ENCODE measurements at regions not wholly inside any gene's neighbourhood (a gene's known extent, or its start where the extent isn't known, plus 50 kb on each side); places are given as distances from the start of the nearest gene placed in this dataset.

DNA sequence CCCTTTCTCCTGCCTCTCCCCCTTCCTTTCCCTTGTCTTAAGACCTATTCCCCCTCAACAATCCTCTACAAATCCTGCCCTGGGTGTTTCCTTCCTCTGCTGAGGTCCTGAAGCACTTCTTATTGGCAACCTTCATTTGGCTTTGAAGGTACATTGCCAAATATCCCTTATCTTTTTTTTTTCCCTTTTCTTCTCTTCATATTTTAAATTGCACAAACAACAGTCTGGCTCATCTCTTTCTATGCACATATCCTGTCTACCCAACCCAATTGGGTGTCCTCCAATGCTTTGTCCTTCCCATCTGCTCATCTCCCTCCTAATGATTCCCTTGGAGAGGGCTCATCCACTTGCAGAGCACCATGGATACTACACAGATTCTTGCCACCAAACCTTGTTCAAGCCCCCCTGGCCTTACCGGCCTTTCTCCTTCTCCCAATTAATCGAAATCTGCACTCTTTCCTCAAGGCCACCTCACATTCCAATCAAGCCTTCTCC lies 537.9 kb upstream of the JARID2 start:
- no peak for ATAC-seq
- no peak overlapping the region for H3K27ac Mint-ChIP-seq
- H3K27me3 Mint-ChIP-seq (ENCODE audit: insufficient read depth, low read depth, poor library complexity), result peaks cover 9% of the 10 kb centered on the region

More for the DNA sequence above, 537.9 kb upstream of the JARID2 start:
- Histone ChIP-seq H3K27me3 (ENCODE audit: insufficient read depth) (no peaks in the 10 kb centered on the region), H2AFZ (no peak overlapping the region), H3K4me3 (no peak overlapping the region), H3K4me1 (ENCODE audit: insufficient read depth) (0 out of 2 replicates have a peak, but pooled peaks cover 8% of the 10 kb centered on the region), H3K4me2 (no peak overlapping the region), H3F3A (replicated peaks; ENCODE audit: low read depth) (no peaks in the 10 kb centered on the region), H4K20me1 (replicated peaks; ENCODE audit: insufficient read depth) (no peaks in the 10 kb centered on the region), H3K27ac (ENCODE audit: low read depth) (no peak overlapping the region), H3K9me2 (ENCODE audit: insufficient read depth) (0 out of 2 replicates have a peak, but pooled peaks cover 6% of the 10 kb centered on the region), H3K79me2 (replicated peaks; ENCODE audit: insufficient read depth) (no peaks in the 10 kb centered on the region), H3K36me3 (ENCODE audit: insufficient read depth) (no peaks in the 10 kb centered on the region)
- H3K9me3 Mint-ChIP-seq, result peaks cover 6% of the 10 kb centered on the region
- no peak for DNase-seq (ENCODE audit: low spot score)
- no peak overlapping the region for H3K4me3 Mint-ChIP-seq
- H3K4me1 Mint-ChIP-seq, result peaks cover 6% of the 10 kb centered on the region; the same call in 2 of the 3 replicates
- peaks cover 17% of the 10 kb centered on the region for H3K36me3 Mint-ChIP-seq (ENCODE audit: low read depth)
- TF ChIP-seq CREB1 (CRISPR knock-in tag; IDR thresholded peaks at IDR 0.05; ENCODE audit: low read depth) (no peak), STAT1 (IDR thresholded peaks at IDR 0.05; ENCODE audit: unreplicated experiment) (no peak), JUNB (IDR thresholded peaks at IDR 0.05; ENCODE audit: unreplicated experiment) (no peak), EZH2 (IDR thresholded peaks at IDR 0.05; ENCODE audit: low read depth, unreplicated experiment) (no peak), NANOG (IDR thresholded peaks at IDR 0.05; ENCODE audit: borderline replicate concordance) (no peak), POLR2AphosphoS5 (IDR thresholded peaks at IDR 0.05; ENCODE audit: low read depth) (no peak), ZNF331 (CRISPR knock-in tag; IDR thresholded peaks at IDR 0.05; ENCODE audit: low read depth) (no peak), ZNF114 (CRISPR knock-in tag; IDR thresholded peaks at IDR 0.05) (no peak), EZH2phosphoT487 (IDR thresholded peaks at IDR 0.05; ENCODE audit: unreplicated experiment) (no peak)
- TF ChIP-seq, protein P1, sequence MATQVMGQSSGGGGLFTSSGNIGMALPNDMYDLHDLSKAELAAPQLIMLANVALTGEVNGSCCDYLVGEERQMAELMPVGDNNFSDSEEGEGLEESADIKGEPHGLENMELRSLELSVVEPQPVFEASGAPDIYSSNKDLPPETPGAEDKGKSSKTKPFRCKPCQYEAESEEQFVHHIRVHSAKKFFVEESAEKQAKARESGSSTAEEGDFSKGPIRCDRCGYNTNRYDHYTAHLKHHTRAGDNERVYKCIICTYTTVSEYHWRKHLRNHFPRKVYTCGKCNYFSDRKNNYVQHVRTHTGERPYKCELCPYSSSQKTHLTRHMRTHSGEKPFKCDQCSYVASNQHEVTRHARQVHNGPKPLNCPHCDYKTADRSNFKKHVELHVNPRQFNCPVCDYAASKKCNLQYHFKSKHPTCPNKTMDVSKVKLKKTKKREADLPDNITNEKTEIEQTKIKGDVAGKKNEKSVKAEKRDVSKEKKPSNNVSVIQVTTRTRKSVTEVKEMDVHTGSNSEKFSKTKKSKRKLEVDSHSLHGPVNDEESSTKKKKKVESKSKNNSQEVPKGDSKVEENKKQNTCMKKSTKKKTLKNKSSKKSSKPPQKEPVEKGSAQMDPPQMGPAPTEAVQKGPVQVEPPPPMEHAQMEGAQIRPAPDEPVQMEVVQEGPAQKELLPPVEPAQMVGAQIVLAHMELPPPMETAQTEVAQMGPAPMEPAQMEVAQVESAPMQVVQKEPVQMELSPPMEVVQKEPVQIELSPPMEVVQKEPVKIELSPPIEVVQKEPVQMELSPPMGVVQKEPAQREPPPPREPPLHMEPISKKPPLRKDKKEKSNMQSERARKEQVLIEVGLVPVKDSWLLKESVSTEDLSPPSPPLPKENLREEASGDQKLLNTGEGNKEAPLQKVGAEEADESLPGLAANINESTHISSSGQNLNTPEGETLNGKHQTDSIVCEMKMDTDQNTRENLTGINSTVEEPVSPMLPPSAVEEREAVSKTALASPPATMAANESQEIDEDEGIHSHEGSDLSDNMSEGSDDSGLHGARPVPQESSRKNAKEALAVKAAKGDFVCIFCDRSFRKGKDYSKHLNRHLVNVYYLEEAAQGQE (IDR thresholded peaks at IDR 0.05; ENCODE audit: unreplicated experiment), result no peak
- TF ChIP-seq, protein P2, sequence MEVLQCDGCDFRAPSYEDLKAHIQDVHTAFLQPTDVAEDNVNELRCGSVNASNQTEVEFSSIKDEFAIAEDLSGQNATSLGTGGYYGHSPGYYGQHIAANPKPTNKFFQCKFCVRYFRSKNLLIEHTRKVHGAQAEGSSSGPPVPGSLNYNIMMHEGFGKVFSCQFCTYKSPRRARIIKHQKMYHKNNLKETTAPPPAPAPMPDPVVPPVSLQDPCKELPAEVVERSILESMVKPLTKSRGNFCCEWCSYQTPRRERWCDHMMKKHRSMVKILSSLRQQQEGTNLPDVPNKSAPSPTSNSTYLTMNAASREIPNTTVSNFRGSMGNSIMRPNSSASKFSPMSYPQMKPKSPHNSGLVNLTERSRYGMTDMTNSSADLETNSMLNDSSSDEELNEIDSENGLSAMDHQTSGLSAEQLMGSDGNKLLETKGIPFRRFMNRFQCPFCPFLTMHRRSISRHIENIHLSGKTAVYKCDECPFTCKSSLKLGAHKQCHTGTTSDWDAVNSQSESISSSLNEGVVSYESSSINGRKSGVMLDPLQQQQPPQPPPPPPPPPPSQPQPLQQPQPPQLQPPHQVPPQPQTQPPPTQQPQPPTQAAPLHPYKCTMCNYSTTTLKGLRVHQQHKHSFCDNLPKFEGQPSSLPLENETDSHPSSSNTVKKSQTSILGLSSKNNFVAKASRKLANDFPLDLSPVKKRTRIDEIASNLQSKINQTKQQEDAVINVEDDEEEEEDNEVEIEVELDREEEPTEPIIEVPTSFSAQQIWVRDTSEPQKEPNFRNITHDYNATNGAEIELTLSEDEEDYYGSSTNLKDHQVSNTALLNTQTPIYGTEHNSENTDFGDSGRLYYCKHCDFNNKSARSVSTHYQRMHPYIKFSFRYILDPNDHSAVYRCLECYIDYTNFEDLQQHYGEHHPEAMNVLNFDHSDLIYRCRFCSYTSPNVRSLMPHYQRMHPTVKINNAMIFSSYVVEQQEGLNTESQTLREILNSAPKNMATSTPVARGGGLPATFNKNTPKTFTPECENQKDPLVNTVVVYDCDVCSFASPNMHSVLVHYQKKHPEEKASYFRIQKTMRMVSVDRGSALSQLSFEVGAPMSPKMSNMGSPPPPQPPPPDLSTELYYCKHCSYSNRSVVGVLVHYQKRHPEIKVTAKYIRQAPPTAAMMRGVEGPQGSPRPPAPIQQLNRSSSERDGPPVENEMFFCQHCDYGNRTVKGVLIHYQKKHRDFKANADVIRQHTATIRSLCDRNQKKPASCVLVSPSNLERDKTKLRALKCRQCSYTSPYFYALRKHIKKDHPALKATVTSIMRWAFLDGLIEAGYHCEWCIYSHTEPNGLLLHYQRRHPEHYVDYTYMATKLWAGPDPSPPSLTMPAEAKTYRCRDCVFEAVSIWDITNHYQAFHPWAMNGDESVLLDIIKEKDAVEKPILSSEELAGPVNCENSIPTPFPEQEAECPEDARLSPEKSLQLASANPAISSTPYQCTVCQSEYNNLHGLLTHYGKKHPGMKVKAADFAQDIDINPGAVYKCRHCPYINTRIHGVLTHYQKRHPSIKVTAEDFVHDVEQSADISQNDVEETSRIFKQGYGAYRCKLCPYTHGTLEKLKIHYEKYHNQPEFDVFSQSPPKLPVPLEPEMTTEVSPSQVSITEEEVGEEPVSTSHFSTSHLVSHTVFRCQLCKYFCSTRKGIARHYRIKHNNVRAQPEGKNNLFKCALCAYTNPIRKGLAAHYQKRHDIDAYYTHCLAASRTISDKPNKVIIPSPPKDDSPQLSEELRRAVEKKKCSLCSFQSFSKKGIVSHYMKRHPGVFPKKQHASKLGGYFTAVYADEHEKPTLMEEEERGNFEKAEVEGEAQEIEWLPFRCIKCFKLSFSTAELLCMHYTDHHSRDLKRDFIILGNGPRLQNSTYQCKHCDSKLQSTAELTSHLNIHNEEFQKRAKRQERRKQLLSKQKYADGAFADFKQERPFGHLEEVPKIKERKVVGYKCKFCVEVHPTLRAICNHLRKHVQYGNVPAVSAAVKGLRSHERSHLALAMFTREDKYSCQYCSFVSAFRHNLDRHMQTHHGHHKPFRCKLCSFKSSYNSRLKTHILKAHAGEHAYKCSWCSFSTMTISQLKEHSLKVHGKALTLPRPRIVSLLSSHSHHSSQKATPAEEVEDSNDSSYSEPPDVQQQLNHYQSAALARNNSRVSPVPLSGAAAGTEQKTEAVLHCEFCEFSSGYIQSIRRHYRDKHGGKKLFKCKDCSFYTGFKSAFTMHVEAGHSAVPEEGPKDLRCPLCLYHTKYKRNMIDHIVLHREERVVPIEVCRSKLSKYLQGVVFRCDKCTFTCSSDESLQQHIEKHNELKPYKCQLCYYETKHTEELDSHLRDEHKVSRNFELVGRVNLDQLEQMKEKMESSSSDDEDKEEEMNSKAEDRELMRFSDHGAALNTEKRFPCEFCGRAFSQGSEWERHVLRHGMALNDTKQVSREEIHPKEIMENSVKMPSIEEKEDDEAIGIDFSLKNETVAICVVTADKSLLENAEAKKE (CRISPR knock-in tag; IDR thresholded peaks at IDR 0.05), result no peak
- TF ChIP-seq, protein P3, sequence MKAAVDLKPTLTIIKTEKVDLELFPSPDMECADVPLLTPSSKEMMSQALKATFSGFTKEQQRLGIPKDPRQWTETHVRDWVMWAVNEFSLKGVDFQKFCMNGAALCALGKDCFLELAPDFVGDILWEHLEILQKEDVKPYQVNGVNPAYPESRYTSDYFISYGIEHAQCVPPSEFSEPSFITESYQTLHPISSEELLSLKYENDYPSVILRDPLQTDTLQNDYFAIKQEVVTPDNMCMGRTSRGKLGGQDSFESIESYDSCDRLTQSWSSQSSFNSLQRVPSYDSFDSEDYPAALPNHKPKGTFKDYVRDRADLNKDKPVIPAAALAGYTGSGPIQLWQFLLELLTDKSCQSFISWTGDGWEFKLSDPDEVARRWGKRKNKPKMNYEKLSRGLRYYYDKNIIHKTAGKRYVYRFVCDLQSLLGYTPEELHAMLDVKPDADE (IDR thresholded peaks at IDR 0.05), result no peak
- TF ChIP-seq, protein P4, sequence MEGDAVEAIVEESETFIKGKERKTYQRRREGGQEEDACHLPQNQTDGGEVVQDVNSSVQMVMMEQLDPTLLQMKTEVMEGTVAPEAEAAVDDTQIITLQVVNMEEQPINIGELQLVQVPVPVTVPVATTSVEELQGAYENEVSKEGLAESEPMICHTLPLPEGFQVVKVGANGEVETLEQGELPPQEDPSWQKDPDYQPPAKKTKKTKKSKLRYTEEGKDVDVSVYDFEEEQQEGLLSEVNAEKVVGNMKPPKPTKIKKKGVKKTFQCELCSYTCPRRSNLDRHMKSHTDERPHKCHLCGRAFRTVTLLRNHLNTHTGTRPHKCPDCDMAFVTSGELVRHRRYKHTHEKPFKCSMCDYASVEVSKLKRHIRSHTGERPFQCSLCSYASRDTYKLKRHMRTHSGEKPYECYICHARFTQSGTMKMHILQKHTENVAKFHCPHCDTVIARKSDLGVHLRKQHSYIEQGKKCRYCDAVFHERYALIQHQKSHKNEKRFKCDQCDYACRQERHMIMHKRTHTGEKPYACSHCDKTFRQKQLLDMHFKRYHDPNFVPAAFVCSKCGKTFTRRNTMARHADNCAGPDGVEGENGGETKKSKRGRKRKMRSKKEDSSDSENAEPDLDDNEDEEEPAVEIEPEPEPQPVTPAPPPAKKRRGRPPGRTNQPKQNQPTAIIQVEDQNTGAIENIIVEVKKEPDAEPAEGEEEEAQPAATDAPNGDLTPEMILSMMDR (conservative IDR thresholded peaks at IDR 0.05; ENCODE audit: low read depth in 2 of 2), result no peak
